HG03064 (cell line): ENCODE measurements at regions not wholly inside any gene's neighbourhood (a gene's known extent, or its start where the extent isn't known, plus 50 kb on each side); places are given as distances from the start of the nearest gene placed in this dataset.

ENCODE experiments used
- ATAC-seq: cut with Tn5 transposase; IDR thresholded peaks from one replicate; pipeline ENCODE4 v1.9.1; 2021; ENCODE audit warnings: low read depth; ENCODE audit not compliant: unreplicated experiment

GRCh38 chr10:104505521-104506042, 135.5 kb upstream of the SORCS3 start:
- ATAC-seq, result no peak

- no peak for ATAC-seq
Observed at GRCh38 chr10:104509981-104510380, 131.1 kb upstream of the SORCS3 start.

GRCh38 chr10:104510644-104511043, 130.4 kb upstream of the SORCS3 start:
- ATAC-seq, result no peak

DNA sequence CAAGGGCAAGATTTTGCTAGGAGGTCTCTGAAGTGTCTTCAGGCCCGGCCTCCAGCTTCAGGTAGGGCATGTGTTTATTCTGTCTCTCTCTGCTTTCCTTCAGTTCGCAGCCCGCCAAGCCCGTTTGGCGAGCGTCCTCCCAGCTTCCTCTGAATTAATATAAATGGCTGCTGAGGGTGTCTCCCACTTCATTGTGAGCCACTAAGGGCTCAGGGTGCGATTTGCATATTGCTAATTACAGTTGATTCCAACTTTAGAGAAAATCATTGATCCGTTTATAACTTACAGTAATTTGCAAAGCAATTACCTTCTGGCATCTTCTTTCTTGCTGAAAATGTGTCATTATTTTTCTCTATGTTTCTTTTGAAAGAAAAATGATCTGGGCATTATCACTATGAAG, 128.3 kb upstream of the SORCS3 start:
- ATAC-seq, result no peak

DNA sequence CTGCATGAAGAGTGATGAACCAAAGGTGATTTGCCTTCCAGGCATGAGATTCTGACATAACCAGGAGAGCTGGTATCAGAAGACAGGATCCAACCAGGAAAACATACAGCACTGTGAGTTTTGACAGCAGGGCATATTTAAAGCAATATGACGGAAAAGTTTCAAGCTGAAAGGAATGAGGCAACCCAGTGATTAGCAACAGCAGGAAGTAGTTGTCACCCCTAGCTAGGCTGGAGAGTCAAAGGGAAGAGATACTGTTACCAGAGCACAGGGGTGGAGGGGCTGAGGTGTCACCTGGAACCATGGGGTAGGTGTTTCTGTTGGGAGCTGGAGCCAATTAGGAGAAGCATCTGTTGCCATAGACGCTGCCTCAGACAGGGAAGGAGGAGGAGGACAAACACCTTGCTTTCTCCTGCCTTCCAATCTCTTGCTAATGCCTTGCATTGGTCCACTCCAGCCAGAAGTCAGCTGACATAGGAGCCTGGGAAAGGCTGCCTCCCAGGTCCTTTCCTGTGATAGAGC, 125.4 kb upstream of the SORCS3 start:
- ATAC-seq, result no peak

- no peak for ATAC-seq
Observed at GRCh38 chr10:104516986-104517385, 124.1 kb upstream of the SORCS3 start.

DNA sequence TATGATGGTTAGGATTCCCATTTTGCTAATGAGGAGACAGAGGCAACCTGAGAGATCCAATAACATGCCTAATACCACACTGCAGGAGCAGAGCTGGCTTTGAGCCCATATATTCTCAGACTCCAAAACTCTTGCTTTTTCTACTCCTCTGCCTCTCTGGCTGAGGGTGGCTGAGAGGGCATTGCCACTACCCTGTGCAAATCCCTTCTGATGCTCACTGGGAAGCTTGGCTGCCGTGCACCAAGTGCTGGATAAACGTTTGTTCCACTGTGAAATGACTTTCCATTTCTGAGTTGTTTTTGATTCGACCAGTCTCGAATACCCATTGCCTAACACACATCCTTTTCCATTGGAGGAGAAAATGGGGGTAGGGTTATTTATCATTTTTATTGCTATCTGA, 123.1 kb upstream of the SORCS3 start:
- ATAC-seq, result no peak

GRCh38 chr10:104518891-104519290, 122.2 kb upstream of the SORCS3 start:
- no peak for ATAC-seq

- ATAC-seq, result no peak
Observed at GRCh38 chr10:104520653-104521052, 120.4 kb upstream of the SORCS3 start.

GRCh38 chr10:104521901-104522694, 119.0 kb upstream of the SORCS3 start:
- no peak for ATAC-seq

GRCh38 chr10:104526188-104526587, 114.9 kb upstream of the SORCS3 start:
- no peak for ATAC-seq

- no peak for ATAC-seq
Observed at GRCh38 chr10:104527013-104527412, 114.1 kb upstream of the SORCS3 start.

DNA sequence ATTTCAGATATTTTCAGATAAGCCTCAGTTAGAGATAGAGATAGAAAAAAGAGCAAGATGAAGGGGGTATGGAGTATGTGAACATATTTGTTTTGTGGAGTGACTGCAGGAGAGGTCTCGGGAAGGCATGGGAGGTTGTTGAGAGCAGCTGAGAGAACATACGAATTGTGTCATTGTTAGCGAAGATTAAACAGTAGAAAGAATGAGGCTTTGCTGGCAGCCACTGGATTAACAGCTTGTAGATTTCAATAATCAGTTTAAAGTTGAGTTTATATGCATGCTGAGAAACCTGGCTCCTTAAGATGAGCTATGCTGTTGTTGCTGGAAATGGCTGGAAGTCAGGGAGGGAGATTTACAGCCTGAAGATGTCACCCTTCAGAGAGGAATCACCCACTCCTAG, 100.9 kb upstream of the SORCS3 start:
- ATAC-seq, result no peak

DNA sequence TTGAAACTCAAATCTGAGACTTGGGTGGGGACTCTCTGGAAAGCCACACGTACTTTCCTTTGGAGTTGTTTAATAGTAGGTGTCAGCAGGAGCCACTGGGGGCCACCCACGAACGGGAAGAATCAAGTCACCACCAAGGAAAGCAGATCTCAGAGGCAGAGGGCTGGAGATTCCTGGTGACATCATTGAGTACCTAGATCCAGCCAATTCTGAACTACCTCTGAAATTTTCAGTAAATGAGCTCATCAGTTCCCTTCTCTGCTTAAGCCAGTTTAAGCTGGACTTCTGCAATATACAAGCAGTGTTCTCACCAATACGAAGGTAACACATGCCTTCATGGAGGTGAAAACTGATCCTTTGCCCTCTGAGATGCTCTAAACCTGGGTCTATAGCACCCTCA, 99.3 kb upstream of the SORCS3 start:
- ATAC-seq, result no peak

DNA sequence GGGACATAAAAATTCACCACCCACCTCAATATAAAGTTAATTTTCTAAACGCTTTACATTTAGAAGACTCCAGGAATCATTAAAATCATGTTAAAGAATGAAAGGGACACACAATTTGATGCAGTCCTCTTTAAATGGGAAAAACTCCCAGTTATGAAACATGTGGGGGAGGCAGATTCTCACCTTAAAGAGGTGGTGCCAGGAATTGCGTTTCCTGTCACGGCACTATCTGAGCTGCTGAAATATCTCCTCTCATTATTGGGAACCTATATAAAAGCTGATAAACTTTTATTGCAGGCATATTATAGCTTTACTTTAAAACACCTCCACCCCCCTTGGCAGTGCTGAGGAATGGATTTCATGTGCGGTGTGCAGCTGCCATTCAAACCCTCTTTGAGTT, 94.8 kb upstream of the SORCS3 start:
- ATAC-seq, result no peak

GRCh38 chr10:104546756-104547155, 94.3 kb upstream of the SORCS3 start:
- ATAC-seq, result no peak

DNA sequence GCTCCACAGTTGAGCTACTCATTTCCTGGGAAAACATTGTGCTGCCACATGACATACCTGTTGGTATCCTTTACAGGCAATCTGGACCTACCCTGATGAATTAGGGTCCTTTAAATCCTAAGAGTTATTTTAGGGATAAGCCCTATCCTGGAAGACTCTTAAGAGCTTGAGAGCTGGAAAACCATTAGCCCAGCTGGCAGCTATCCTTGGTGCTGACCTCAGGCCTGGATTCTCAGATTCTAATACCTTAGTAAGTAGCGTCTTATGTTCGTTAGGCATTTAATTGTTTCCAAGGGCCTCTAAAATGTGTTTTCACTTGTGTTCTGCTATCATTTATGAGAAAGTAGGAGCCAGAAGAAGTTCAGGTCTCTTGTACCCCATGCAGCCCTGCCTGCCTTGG, 93.0 kb upstream of the SORCS3 start:
- no peak for ATAC-seq

- no peak for ATAC-seq
Observed at GRCh38 chr10:104556831-104557230, 84.3 kb upstream of the SORCS3 start.

GRCh38 chr10:104557966-104558365, 83.1 kb upstream of the SORCS3 start:
- ATAC-seq, result no peak

DNA sequence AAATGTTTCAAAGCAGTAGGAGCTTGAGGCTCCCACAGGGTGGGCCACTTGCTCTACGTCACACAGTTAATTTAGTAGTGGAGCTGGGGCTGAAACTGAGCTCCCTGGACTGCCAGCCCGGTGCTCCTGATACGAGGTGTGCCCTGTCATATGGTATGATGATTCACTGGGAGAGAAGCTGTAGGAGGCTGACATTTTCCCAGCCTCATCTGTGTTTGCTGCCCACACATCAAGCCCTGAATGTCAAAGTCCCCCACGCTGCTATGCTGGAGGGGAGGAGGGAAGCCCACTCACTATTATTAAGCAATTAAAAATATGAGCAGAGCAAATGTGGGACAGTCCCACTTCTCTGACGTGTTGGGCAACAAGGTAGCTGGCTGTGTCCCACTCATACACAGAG, 81.2 kb upstream of the SORCS3 start:
- ATAC-seq, result no peak

DNA sequence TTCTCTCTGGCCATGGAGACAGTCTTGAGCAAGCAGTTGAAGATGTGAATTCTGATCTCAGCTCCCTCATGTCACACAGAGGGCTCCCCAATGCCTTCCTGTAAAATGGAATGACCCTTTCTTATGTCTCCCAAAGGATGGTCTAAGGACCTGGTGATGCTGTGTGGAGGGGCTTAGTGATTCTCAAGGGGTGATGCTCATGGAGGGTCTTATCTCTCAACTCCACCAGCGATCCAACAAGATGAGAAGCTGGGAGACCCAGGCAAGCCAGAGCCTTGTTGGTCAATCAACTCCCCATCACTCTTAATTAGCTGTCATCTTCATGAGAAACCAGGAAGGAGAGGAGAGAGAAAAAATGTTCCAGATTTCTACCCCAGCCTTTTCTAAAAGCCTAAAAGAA, 78.0 kb upstream of the SORCS3 start:
- ATAC-seq, result no peak

DNA sequence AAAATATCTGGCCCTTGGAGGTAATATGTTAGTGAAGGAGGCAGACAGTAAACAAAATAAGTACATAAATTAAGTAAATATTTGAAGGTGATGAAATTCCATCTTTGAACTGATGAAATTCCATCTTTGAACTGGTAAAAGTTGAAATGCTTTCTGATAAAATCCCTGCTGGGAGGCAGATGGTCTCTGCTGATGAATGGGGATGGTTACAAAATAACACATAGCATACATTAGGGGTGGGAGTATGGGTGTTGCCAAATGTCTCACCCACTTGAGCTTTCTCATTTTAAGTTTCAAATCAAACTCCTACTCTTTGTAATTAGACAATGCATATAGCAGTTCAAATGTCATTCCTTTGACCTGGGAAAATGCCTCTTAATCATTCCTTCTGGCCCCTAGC, 77.5 kb upstream of the SORCS3 start:
- ATAC-seq, result no peak
